SK-N-SH (cell line): ENCODE measurements at regions not wholly inside any gene's neighbourhood (a gene's known extent, or its start where the extent isn't known, plus 50 kb on each side); places are given as distances from the start of the nearest gene placed in this dataset.

Source experiments
- CTCF ChIA-PET: fragments of 300-600, 350-600 bp; formaldehyde crosslinking; extraction: SDS; loops from one replicate; lab custom pipeline; 2021; lab: Yijun Ruan, JAX
- POLR2A ChIA-PET: fragments of 350-600 bp; sonication (Branson Sonifier 250); formaldehyde crosslinking; extraction: SDS; loops from one replicate; lab custom pipeline; 2020; ENCODE audit warnings: antibody characterized with exemption, inconsistent platforms; lab: Yijun Ruan, JAX
- DNase-seq: peaks from one replicate; pipeline ENCODE4 v3.0.0; 2012
- H2AFZ ChIP-seq: fragments of 200-600 bp; sonication (generic); 2 replicates; pipeline ENCODE4 v1.8.1; 2016; ENCODE audit warnings: antibody characterized with exemption, mild to moderate bottlenecking, low read depth
- H3F3A ChIP-seq: fragments of 200-600 bp; sonication (generic); replicated peaks from 2 replicates; pipeline ENCODE3; 2016; ENCODE audit warnings: antibody characterized with exemption, mild to moderate bottlenecking; ENCODE audit not compliant: insufficient read depth
- H3K27ac ChIP-seq, 2 experiments: fragments of 200-500 bp in 1 of 2; fragments of 200-600 bp in 1 of 2; sonication (Bioruptor generic) in 1 of 2; sonication (generic), shearing (Covaris generic) in 1 of 2; 2 replicates each; pipeline versions ENCODE4 v1.5.1 to v1.6.1; 2014 to 2016; ENCODE audit warnings: low read depth in 2 of 2, inconsistent platforms in 1 of 2, low read length in 1 of 2, mild to moderate bottlenecking in 1 of 2, mixed read lengths in 1 of 2
- H3K27me3 ChIP-seq: fragments of 200-600 bp; sonication (generic), shearing (Covaris generic); 2 replicates; pipeline ENCODE4 v1.6.1; 2016; ENCODE audit warnings: mixed run types; ENCODE audit not compliant: insufficient read depth
- H3K36me3 ChIP-seq, 2 experiments: fragments of 200-500 bp in 1 of 2; fragments of 200-600 bp in 1 of 2; sonication (Bioruptor generic) in 1 of 2; sonication (generic) in 1 of 2; replicated peaks in 1 of 2; 2 replicates each; pipeline versions ENCODE3 to v1.5.1; 2014 to 2016; ENCODE audit warnings: low read length in 1 of 2, mild to moderate bottlenecking in 1 of 2; ENCODE audit not compliant: insufficient read depth in 2 of 2, control insufficient read depth in 1 of 2
- H3K4me1 ChIP-seq, 2 experiments: fragments of 200-500 bp in 1 of 2; fragments of 200-600 bp in 1 of 2; sonication (Bioruptor generic) in 1 of 2; sonication (generic), shearing (Covaris generic) in 1 of 2; 2 replicates each; pipeline versions ENCODE4 v1.5.1 to v1.6.1; 2014 to 2016; ENCODE audit warnings: low read depth in 1 of 2, low read length in 1 of 2, mixed run types in 1 of 2; ENCODE audit not compliant: insufficient read depth in 2 of 2, control insufficient read depth in 1 of 2
- H3K4me2 ChIP-seq: fragments of 200-600 bp; sonication (generic), shearing (Covaris generic); 2 replicates; pipeline ENCODE4 v1.6.1; 2017; ENCODE audit warnings: mixed run types
- H3K4me3 ChIP-seq, 2 experiments: fragments of 200-500 bp in 1 of 2; fragments of 200-600 bp in 1 of 2; sonication (Bioruptor generic) in 1 of 2; sonication (generic), shearing (Covaris generic) in 1 of 2; 2 replicates each; pipeline versions ENCODE4 v1.5.1 to v1.8.1; 2014 to 2016; ENCODE audit warnings: low read depth in 2 of 2, inconsistent platforms in 1 of 2, low read length in 1 of 2, mild to moderate bottlenecking in 1 of 2, mixed read lengths in 1 of 2, moderate library complexity in 1 of 2
- H3K79me2 ChIP-seq: fragments of 200-600 bp; sonication (generic); 2 replicates; pipeline ENCODE4 v1.8.1; 2017; ENCODE audit warnings: mild to moderate bottlenecking; ENCODE audit not compliant: insufficient read depth
- H3K9ac ChIP-seq: fragments of 200-600 bp; sonication (generic); 2 replicates; pipeline ENCODE4 v1.6.1; 2017; ENCODE audit warnings: mixed run types
- H3K9me2 ChIP-seq: fragments of 200-600 bp; sonication (generic); 2 replicates; pipeline ENCODE4 v1.6.1; 2017; ENCODE audit warnings: mixed run types
- H3K9me3 ChIP-seq: fragments of 200-600 bp; sonication (generic); 2 replicates; pipeline ENCODE4 v1.6.1; 2017; ENCODE audit warnings: mixed run types, mild to moderate bottlenecking, moderate library complexity
- H4K20me1 ChIP-seq: fragments of 200-600 bp; sonication (generic); 2 replicates; pipeline ENCODE4 v1.6.1; 2017; ENCODE audit warnings: mild to moderate bottlenecking, mixed run types; ENCODE audit not compliant: insufficient read depth
- EZH2phosphoT487 ChIP-seq: fragments of 200-600 bp; sonication (generic); IDR thresholded peaks from 2 replicates; pipeline ENCODE4 v1.6.1; 2017; ENCODE audit warnings: low read depth, mixed run types, mild to moderate bottlenecking, antibody characterized with exemption, moderate library complexity, borderline replicate concordance
- FOXJ3 ChIP-seq: sonication (generic); formaldehyde crosslinking; IDR thresholded peaks from 2 replicates; pipeline ENCODE4 v1.5.1; 2020; ENCODE audit warnings: mild to moderate bottlenecking, missing genetic modification reagents
- GABPA ChIP-seq: IDR thresholded peaks from 2 replicates; pipeline ENCODE4 v1.4.0; 2012; ENCODE audit warnings: low read depth, mild to moderate bottlenecking
- JUND ChIP-seq: IDR thresholded peaks from 2 replicates; pipeline ENCODE4 v1.4.0; 2012
- MXI1 ChIP-seq: IDR thresholded peaks from 2 replicates; pipeline ENCODE4 v1.6.1; 2012; ENCODE audit warnings: mild to moderate bottlenecking, low read depth, low read length, improper control_type of control experiment
- NFIC ChIP-seq: IDR thresholded peaks from 2 replicates; pipeline ENCODE4 v1.4.0; 2012; ENCODE audit warnings: borderline replicate concordance
- RFX5 ChIP-seq: IDR thresholded peaks from 2 replicates; pipeline ENCODE4 v1.6.1; 2012; ENCODE audit warnings: mild to moderate bottlenecking, improper control_type of control experiment, low read length
- RXRA ChIP-seq: IDR thresholded peaks from 2 replicates; pipeline ENCODE4 v1.4.0; 2012; ENCODE audit warnings: low read depth, mild to moderate bottlenecking, borderline replicate concordance
- SMC3 ChIP-seq: IDR thresholded peaks from 2 replicates; pipeline ENCODE4 v1.6.1; 2012; ENCODE audit warnings: low read depth, low read length, improper control_type of control experiment
- WGBS: methylation state at CpG from one replicate; pipeline ENCODE4 v1.1.6; 2017; ENCODE audit warnings: low lambda C conversion rate; 5-methylcytosine and 5-hydroxymethylcytosine counted together
- TF ChIP-seq, protein P1 (sequence below): fragments of 150-350 bp; IDR thresholded peaks from 2 replicates; pipeline ENCODE4 v1.6.1; 2016; ENCODE audit warnings: mild to moderate bottlenecking, low read depth, low read length
- TF ChIP-seq, protein P2 (sequence below): IDR thresholded peaks from 2 replicates; pipeline ENCODE4 v1.4.0; 2012; ENCODE audit warnings: low read depth, borderline replicate concordance
- TF ChIP-seq, protein P3 (sequence below): IDR thresholded peaks from 2 replicates; pipeline ENCODE4 v1.4.0; 2012; ENCODE audit warnings: low read depth
- TF ChIP-seq, protein P4 (sequence below): IDR thresholded peaks from 2 replicates; pipeline ENCODE4; 2012
- TF ChIP-seq, protein P5 (sequence below): IDR thresholded peaks from 2 replicates; pipeline ENCODE4 v1.6.1; 2012; ENCODE audit warnings: mild to moderate bottlenecking, low read depth, low read length, moderate library complexity

DNA sequence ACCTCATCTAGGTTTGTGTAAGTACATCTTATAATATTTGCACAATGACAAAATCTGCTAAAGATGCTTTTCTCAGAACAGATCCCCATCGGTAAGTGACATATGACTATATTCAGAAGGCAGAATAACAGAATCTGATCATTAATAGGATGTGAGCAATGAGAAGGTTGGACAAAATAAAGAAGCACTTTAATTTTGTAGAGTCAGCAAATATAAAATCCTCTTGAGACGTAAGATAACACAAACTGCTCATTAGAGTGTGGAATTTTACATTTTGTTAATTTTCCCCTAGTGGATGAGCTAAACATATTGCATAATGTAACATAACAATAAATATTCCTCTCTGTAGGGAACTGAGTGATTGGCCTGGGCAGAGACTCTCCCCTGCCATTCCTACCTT lies 658.4 kb upstream of the ZP4 start:
- no peak for TF ChIP-seq RXRA
- no peak for TF ChIP-seq FOXJ3
- no peak for TF ChIP-seq NFIC
- TF ChIP-seq, protein P1, sequence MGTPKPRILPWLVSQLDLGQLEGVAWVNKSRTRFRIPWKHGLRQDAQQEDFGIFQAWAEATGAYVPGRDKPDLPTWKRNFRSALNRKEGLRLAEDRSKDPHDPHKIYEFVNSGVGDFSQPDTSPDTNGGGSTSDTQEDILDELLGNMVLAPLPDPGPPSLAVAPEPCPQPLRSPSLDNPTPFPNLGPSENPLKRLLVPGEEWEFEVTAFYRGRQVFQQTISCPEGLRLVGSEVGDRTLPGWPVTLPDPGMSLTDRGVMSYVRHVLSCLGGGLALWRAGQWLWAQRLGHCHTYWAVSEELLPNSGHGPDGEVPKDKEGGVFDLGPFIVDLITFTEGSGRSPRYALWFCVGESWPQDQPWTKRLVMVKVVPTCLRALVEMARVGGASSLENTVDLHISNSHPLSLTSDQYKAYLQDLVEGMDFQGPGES: no peak
- TF ChIP-seq EZH2phosphoT487: no peak
- TF ChIP-seq JUND: no peak
- TF ChIP-seq, protein P2, sequence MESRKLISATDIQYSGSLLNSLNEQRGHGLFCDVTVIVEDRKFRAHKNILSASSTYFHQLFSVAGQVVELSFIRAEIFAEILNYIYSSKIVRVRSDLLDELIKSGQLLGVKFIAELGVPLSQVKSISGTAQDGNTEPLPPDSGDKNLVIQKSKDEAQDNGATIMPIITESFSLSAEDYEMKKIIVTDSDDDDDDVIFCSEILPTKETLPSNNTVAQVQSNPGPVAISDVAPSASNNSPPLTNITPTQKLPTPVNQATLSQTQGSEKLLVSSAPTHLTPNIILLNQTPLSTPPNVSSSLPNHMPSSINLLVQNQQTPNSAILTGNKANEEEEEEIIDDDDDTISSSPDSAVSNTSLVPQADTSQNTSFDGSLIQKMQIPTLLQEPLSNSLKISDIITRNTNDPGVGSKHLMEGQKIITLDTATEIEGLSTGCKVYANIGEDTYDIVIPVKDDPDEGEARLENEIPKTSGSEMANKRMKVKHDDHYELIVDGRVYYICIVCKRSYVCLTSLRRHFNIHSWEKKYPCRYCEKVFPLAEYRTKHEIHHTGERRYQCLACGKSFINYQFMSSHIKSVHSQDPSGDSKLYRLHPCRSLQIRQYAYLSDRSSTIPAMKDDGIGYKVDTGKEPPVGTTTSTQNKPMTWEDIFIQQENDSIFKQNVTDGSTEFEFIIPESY: no peak
- TF ChIP-seq, protein P3, sequence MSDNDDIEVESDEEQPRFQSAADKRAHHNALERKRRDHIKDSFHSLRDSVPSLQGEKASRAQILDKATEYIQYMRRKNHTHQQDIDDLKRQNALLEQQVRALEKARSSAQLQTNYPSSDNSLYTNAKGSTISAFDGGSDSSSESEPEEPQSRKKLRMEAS: no peak
- no peak for TF ChIP-seq GABPA
- TF ChIP-seq MXI1: no peak
- TF ChIP-seq SMC3: no peak
- no peak for TF ChIP-seq RFX5
- TF ChIP-seq, protein P4, sequence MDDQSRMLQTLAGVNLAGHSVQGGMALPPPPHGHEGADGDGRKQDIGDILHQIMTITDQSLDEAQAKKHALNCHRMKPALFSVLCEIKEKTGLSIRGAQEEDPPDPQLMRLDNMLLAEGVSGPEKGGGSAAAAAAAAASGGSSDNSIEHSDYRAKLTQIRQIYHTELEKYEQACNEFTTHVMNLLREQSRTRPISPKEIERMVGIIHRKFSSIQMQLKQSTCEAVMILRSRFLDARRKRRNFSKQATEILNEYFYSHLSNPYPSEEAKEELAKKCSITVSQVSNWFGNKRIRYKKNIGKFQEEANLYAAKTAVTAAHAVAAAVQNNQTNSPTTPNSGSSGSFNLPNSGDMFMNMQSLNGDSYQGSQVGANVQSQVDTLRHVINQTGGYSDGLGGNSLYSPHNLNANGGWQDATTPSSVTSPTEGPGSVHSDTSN: no peak
- TF ChIP-seq, protein P5, sequence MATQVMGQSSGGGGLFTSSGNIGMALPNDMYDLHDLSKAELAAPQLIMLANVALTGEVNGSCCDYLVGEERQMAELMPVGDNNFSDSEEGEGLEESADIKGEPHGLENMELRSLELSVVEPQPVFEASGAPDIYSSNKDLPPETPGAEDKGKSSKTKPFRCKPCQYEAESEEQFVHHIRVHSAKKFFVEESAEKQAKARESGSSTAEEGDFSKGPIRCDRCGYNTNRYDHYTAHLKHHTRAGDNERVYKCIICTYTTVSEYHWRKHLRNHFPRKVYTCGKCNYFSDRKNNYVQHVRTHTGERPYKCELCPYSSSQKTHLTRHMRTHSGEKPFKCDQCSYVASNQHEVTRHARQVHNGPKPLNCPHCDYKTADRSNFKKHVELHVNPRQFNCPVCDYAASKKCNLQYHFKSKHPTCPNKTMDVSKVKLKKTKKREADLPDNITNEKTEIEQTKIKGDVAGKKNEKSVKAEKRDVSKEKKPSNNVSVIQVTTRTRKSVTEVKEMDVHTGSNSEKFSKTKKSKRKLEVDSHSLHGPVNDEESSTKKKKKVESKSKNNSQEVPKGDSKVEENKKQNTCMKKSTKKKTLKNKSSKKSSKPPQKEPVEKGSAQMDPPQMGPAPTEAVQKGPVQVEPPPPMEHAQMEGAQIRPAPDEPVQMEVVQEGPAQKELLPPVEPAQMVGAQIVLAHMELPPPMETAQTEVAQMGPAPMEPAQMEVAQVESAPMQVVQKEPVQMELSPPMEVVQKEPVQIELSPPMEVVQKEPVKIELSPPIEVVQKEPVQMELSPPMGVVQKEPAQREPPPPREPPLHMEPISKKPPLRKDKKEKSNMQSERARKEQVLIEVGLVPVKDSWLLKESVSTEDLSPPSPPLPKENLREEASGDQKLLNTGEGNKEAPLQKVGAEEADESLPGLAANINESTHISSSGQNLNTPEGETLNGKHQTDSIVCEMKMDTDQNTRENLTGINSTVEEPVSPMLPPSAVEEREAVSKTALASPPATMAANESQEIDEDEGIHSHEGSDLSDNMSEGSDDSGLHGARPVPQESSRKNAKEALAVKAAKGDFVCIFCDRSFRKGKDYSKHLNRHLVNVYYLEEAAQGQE: no peak
- ChIA-PET CTCF (interaction anchor here (1.1 kb wide), 1 partner anchor 11 kb away, joined by 3 read pairs; no protein-coding TSS in a partner anchor), POLR2A (no interaction called here)
- 54% methylated on average over 2 of the region's 2 CpGs for WGBS
- no peak overlapping the region for H3K27ac ChIP-seq
- H2AFZ ChIP-seq: no peak overlapping the region
- H4K20me1 ChIP-seq: no peaks in the 10 kb centered on the region
- no peaks in the 10 kb centered on the region for H3K9me2 ChIP-seq
- no peaks in the 10 kb centered on the region for H3K36me3 ChIP-seq
- DNase-seq: no peak
- H3F3A ChIP-seq: no peaks in the 10 kb centered on the region
- no peaks in the 10 kb centered on the region for H3K4me1 ChIP-seq
- H3K9ac ChIP-seq: no peak overlapping the region
- H3K79me2 ChIP-seq: no peaks in the 10 kb centered on the region
- H3K9me3 ChIP-seq: no peaks in the 10 kb centered on the region
- no peak overlapping the region for H3K4me2 ChIP-seq
- H3K4me3 ChIP-seq: no peak overlapping the region
- no peaks in the 10 kb centered on the region for H3K27me3 ChIP-seq
